ENCODE measurements at regions not wholly inside any gene's neighbourhood (a gene's known extent, or its start where the extent isn't known, plus 50 kb on each side); places are given as distances from the start of the nearest gene placed in this dataset.

DNA sequence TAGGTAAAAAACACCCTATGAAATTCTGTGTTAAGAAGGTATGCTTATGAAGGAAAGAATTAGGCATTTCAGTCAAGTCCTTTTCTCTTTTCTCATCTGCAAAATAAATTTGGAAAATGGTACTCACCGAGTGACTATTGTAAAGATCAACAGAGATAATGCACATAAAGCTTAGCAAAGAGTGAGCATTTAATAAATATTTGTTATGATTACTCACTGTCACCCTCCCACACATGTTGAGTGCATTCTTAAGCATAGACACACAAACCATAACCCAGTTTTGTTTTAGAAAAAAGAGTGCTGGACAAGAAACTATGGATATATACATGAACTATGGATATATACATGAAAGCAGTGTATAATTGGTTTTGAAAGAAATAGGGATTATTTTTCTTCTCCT lies 54.7 kb upstream of the PRLR start:
- TF ChIP-seq, protein P1, sequence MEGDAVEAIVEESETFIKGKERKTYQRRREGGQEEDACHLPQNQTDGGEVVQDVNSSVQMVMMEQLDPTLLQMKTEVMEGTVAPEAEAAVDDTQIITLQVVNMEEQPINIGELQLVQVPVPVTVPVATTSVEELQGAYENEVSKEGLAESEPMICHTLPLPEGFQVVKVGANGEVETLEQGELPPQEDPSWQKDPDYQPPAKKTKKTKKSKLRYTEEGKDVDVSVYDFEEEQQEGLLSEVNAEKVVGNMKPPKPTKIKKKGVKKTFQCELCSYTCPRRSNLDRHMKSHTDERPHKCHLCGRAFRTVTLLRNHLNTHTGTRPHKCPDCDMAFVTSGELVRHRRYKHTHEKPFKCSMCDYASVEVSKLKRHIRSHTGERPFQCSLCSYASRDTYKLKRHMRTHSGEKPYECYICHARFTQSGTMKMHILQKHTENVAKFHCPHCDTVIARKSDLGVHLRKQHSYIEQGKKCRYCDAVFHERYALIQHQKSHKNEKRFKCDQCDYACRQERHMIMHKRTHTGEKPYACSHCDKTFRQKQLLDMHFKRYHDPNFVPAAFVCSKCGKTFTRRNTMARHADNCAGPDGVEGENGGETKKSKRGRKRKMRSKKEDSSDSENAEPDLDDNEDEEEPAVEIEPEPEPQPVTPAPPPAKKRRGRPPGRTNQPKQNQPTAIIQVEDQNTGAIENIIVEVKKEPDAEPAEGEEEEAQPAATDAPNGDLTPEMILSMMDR (IDR thresholded peaks at IDR 0.05) = no peak
- no peak for TF ChIP-seq POLR2AphosphoS5 (IDR thresholded peaks at IDR 0.05)
